H9 (cell line): ENCODE measurements at regions not wholly inside any gene's neighbourhood (a gene's known extent, or its start where the extent isn't known, plus 50 kb on each side); places are given as distances from the start of the nearest gene placed in this dataset.

Source experiments
- DNase-seq: peaks from one replicate; pipeline ENCODE4 v3.0.0-alpha.2; 2017
- H2AFZ ChIP-seq: one replicate; pipeline ENCODE4 v1.6.1; 2013; ENCODE audit warnings: mild to moderate bottlenecking, low read length, control low read depth, moderate library complexity
- H2AK5ac ChIP-seq: 2 replicates; pipeline ENCODE4 v1.6.1; 2013; ENCODE audit warnings: low read length, control low read depth, mixed read lengths; ENCODE audit not compliant: insufficient read length
- H2BK120ac ChIP-seq: one replicate; pipeline ENCODE4 v1.6.1; 2013; ENCODE audit warnings: low read depth, mild to moderate bottlenecking, low read length, control low read depth, inconsistent platforms; ENCODE audit not compliant: poor library complexity, severe bottlenecking
- H2BK12ac ChIP-seq: 2 replicates; pipeline ENCODE4 v1.6.1; 2013; ENCODE audit warnings: low read length, control low read depth, mixed read lengths, low read depth; ENCODE audit not compliant: insufficient read length
- H2BK15ac ChIP-seq: 2 replicates; pipeline ENCODE4 v1.6.1; 2013; ENCODE audit warnings: low read depth, low read length, control low read depth
- H2BK20ac ChIP-seq: one replicate; pipeline ENCODE4 v1.6.1; 2013; ENCODE audit warnings: low read depth, mild to moderate bottlenecking, low read length, control low read depth, inconsistent platforms; ENCODE audit not compliant: poor library complexity, severe bottlenecking
- H2BK5ac ChIP-seq: 2 replicates; pipeline ENCODE4 v1.6.1; 2013; ENCODE audit warnings: low read length, control low read depth, mixed read lengths; ENCODE audit not compliant: insufficient read length
- H3K14ac ChIP-seq: 2 replicates; pipeline ENCODE4 v1.6.1; 2013; ENCODE audit warnings: low read length, control low read depth; ENCODE audit not compliant: insufficient read depth
- H3K18ac ChIP-seq: 2 replicates; pipeline ENCODE4 v1.6.1; 2013; ENCODE audit warnings: low read depth, mild to moderate bottlenecking, mixed read lengths, low read length, control low read depth; ENCODE audit not compliant: insufficient read length
- H3K23ac ChIP-seq: 2 replicates; pipeline ENCODE4 v1.6.1; 2013; ENCODE audit warnings: low read length, control low read depth, mixed read lengths, low read depth; ENCODE audit not compliant: insufficient read length
- H3K23me2 ChIP-seq: 2 replicates; pipeline ENCODE4 v1.6.1; 2013; ENCODE audit warnings: low read depth, mild to moderate bottlenecking, mixed read lengths, low read length, control low read depth; ENCODE audit not compliant: insufficient read length, poor library complexity, severe bottlenecking
- H3K27ac ChIP-seq: 2 replicates; pipeline ENCODE4 v1.5.1; 2013; ENCODE audit warnings: low read length, control low read depth, mixed read lengths, low read depth; ENCODE audit not compliant: insufficient read length
- H3K27me3 ChIP-seq: 2 replicates; pipeline ENCODE4 v1.6.1; 2013; ENCODE audit warnings: low read length, control low read depth, inconsistent platforms; ENCODE audit not compliant: insufficient read depth
- H3K4ac ChIP-seq: 2 replicates; pipeline ENCODE4 v1.6.1; 2013; ENCODE audit warnings: low read depth, mild to moderate bottlenecking, control low read depth, inconsistent platforms, low read length, moderate library complexity
- H3K4me1 ChIP-seq: 2 replicates; pipeline ENCODE4 v1.6.1; 2013; ENCODE audit warnings: low read length, control low read depth, inconsistent platforms; ENCODE audit not compliant: insufficient read depth
- H3K4me2 ChIP-seq: 2 replicates; pipeline ENCODE4 v1.6.1; 2013; ENCODE audit warnings: low read length, control low read depth, mixed read lengths; ENCODE audit not compliant: insufficient read length, insufficient read depth
- H3K56ac ChIP-seq: 2 replicates; pipeline ENCODE4 v1.6.1; 2013; ENCODE audit warnings: low read depth, mild to moderate bottlenecking, mixed read lengths, low read length, control low read depth; ENCODE audit not compliant: insufficient read length
- H3K79me1 ChIP-seq: 2 replicates; pipeline ENCODE4 v1.6.1; 2013; ENCODE audit warnings: low read depth, mild to moderate bottlenecking, moderate library complexity, low read length, control low read depth, inconsistent platforms; ENCODE audit not compliant: insufficient read depth, poor library complexity, severe bottlenecking
- H3K79me2 ChIP-seq: 2 replicates; pipeline ENCODE4 v1.6.1; 2013; ENCODE audit warnings: low read length, control low read depth, inconsistent platforms; ENCODE audit not compliant: insufficient read depth
- H3K9ac ChIP-seq: 2 replicates; pipeline ENCODE4 v1.6.1; 2013; ENCODE audit warnings: low read length, control low read depth, mixed read lengths; ENCODE audit not compliant: insufficient read length; ENCODE audit errors: extremely low read depth
- H3K9me3 ChIP-seq: one replicate; pipeline ENCODE4 v1.6.1; 2013; ENCODE audit warnings: low read depth, low read length, inconsistent platforms; ENCODE audit not compliant: control insufficient read depth
- H3T11ph ChIP-seq: one replicate; pipeline ENCODE4 v1.6.1; 2013; ENCODE audit warnings: mild to moderate bottlenecking, low read length, control low read depth, inconsistent platforms
- H4K20me1 ChIP-seq: one replicate; pipeline ENCODE4 v1.6.1; 2013; ENCODE audit not compliant: control insufficient read depth, insufficient read length, insufficient read depth
- H4K5ac ChIP-seq: 2 replicates; pipeline ENCODE4 v1.6.1; 2013; ENCODE audit warnings: low read depth, mild to moderate bottlenecking, mixed read lengths, low read length, control low read depth; ENCODE audit not compliant: insufficient read length
- H4K8ac ChIP-seq: replicated peaks from 2 replicates; pipeline ENCODE4 v1.6.1; 2013; ENCODE audit warnings: low read length, control low read depth, mixed read lengths, low read depth; ENCODE audit not compliant: insufficient read length
- H4K91ac ChIP-seq: 2 replicates; pipeline ENCODE4 v1.6.1; 2013; ENCODE audit warnings: low read depth, mild to moderate bottlenecking, moderate library complexity, mixed read lengths, low read length, control low read depth; ENCODE audit not compliant: insufficient read length
- H3K27ac Mint-ChIP-seq, 3 experiments: 2 replicates in 2 of 3; 3 replicates in 1 of 3; pipeline ENCODE4 v1.8.0; 2020 to 2021; ENCODE audit warnings: mixed read lengths in 3 of 3, mild to moderate bottlenecking in 1 of 3, moderate library complexity in 1 of 3
- H3K27me3 Mint-ChIP-seq: 2 replicates; pipeline ENCODE4 v1.8.0; 2021; ENCODE audit warnings: low read depth, mild to moderate bottlenecking, moderate library complexity, mixed read lengths
- H3K36me3 Mint-ChIP-seq, 3 experiments: 2 replicates in 2 of 3; 3 replicates in 1 of 3; pipeline ENCODE4 v1.8.0; 2020 to 2021; ENCODE audit warnings: low read depth in 3 of 3, mixed read lengths in 3 of 3; ENCODE audit not compliant: insufficient read depth in 1 of 3
- H3K4me1 Mint-ChIP-seq, 2 experiments: 2 replicates each; pipeline ENCODE4 v1.8.0; 2020; ENCODE audit warnings: mixed read lengths in 2 of 2
- H3K4me3 Mint-ChIP-seq, 2 experiments: 2 replicates in 1 of 2; 3 replicates in 1 of 2; pipeline ENCODE4 v1.8.0; 2020 to 2021; ENCODE audit warnings: mild to moderate bottlenecking in 2 of 2, mixed read lengths in 2 of 2, moderate library complexity in 1 of 2
- H3K9me3 Mint-ChIP-seq, 2 experiments: 2 replicates in 1 of 2; 3 replicates in 1 of 2; pipeline ENCODE4 v1.8.0; 2020; ENCODE audit warnings: mild to moderate bottlenecking in 2 of 2, mixed read lengths in 2 of 2, moderate library complexity in 1 of 2
- CTCF ChIP-seq: fragments of 200-600 bp; sonication (generic); conservative IDR thresholded peaks from 3 replicates; pipeline ENCODE4 v1.8.0; 2021; ENCODE audit warnings: antibody characterized with exemption, mild to moderate bottlenecking
- WGBS: extraction: QIAGEN DNeasy Blood & Tissue Kit; methylation state at CpG from one replicate; pipeline ENCODE4 v1.1.7; 2013; ENCODE audit warnings: missing lambda C conversion rate, low lambda C conversion rate, mixed read lengths; ENCODE audit not compliant: insufficient read length; ENCODE audit errors: extremely low coverage; 5-methylcytosine and 5-hydroxymethylcytosine counted together

DNA sequence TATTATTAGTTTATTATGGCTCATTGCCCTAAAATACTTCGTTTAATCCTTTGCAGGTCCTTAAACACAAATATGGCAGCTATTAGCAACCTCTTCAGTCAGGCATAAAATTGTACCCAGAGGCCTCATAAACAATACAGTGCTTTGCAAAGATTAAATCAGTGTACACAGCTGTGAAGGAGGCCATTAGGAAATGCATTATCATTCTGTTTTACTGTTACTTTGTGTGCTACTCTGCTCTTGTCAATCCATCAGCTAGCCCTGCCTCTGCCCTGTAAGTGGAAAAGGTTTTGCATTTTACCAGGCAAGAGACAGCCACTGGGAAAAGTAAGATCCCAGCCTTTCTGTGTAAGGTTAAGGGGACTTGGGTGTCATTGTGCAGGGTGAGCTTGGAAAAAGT is 415.7 kb upstream of the DAB1 start:
- H4K91ac ChIP-seq: no peak overlapping the region
- H3K18ac ChIP-seq: no peak overlapping the region
- no peak overlapping the region for H3K14ac ChIP-seq
- peaks cover 23 to 27% (median 24%) of the 10 kb centered on the region in 3 experiments for H3K36me3 Mint-ChIP-seq
- no peak overlapping the region for H2AK5ac ChIP-seq
- no peak overlapping the region for H3K56ac ChIP-seq
- H3K23me2 ChIP-seq: no peaks in the 10 kb centered on the region
- WGBS: no CpG with 5 or more reads among the region's 1 CpG
- no peak overlapping the region for H3K23ac ChIP-seq
- no peak overlapping the region for H2AFZ ChIP-seq
- H2BK15ac ChIP-seq: no peak overlapping the region
- no peaks in the 10 kb centered on the region; the same call in 1 of the 2 replicates for H3K27me3 ChIP-seq
- no peak overlapping the region for H3K27ac Mint-ChIP-seq
- no peaks in the 10 kb centered on the region for H3K79me2 ChIP-seq
- no peak overlapping the region for H3K9ac ChIP-seq
- no peak overlapping the region for H2BK20ac ChIP-seq
- no peak overlapping the region for H3T11ph ChIP-seq
- peaks cover 3% of the 10 kb centered on the region; the same call in 1 of the 2 replicates for H3K27me3 Mint-ChIP-seq
- H3K79me1 ChIP-seq: no peaks in the 10 kb centered on the region
- H3K4me2 ChIP-seq: no peak overlapping the region
- peaks cover 26 to 32% of the 10 kb centered on the region in 2 experiments for H3K9me3 Mint-ChIP-seq
- no peak overlapping the region for H4K5ac ChIP-seq
- H3K4me1 Mint-ChIP-seq: peaks cover 2 to 3% of the 10 kb centered on the region in 2 experiments
- DNase-seq: no peak
- peaks cover 19% of the 10 kb centered on the region for H3K9me3 ChIP-seq
- TF ChIP-seq CTCF: no peak
- H2BK120ac ChIP-seq: no peak overlapping the region
- no peak overlapping the region for H2BK5ac ChIP-seq
- H3K4me1 ChIP-seq: no peaks in the 10 kb centered on the region
- H3K27ac ChIP-seq: no peak overlapping the region
- no peak overlapping the region for H2BK12ac ChIP-seq
- no peak overlapping the region for H4K8ac ChIP-seq
- H3K4ac ChIP-seq: no peak overlapping the region
- no peaks in the 10 kb centered on the region for H4K20me1 ChIP-seq
- no peak overlapping the region for H3K4me3 Mint-ChIP-seq
